ENCODE measurements at regions not wholly inside any gene's neighbourhood (a gene's known extent, or its start where the extent isn't known, plus 50 kb on each side); places are given as distances from the start of the nearest gene placed in this dataset.

GRCh38 chr13:30855569-30855968, 50.5 kb upstream of the MEDAG start:
- TF ChIP-seq CHD2 (IDR thresholded peaks at IDR 0.05; ENCODE audit: low read length, partially characterized antibody), result no peak
- no peak for TF ChIP-seq RFX5 (IDR thresholded peaks at IDR 0.05; ENCODE audit: low read length)
- TF ChIP-seq CTCF (IDR thresholded peaks at IDR 0.05), result no peak
